Inferior parietal cortex (tissue), 1 donor: ENCODE measurements at regions not wholly inside any gene's neighbourhood (a gene's known extent, or its start where the extent isn't known, plus 50 kb on each side); places are given as distances from the start of the nearest gene placed in this dataset.
A peak's percentile ranks its signal among the peaks of the same experiment; 100 is the strongest.

Experiments used
- DNase-seq: peaks from one replicate; pipeline ENCODE4 v3.0.0-alpha.2; 2016; ENCODE audit errors: extremely low spot score

- no peak for DNase-seq
Measured at GRCh38 chr10:129102906-129103693, 363.9 kb upstream of the MGMT start.

DNA sequence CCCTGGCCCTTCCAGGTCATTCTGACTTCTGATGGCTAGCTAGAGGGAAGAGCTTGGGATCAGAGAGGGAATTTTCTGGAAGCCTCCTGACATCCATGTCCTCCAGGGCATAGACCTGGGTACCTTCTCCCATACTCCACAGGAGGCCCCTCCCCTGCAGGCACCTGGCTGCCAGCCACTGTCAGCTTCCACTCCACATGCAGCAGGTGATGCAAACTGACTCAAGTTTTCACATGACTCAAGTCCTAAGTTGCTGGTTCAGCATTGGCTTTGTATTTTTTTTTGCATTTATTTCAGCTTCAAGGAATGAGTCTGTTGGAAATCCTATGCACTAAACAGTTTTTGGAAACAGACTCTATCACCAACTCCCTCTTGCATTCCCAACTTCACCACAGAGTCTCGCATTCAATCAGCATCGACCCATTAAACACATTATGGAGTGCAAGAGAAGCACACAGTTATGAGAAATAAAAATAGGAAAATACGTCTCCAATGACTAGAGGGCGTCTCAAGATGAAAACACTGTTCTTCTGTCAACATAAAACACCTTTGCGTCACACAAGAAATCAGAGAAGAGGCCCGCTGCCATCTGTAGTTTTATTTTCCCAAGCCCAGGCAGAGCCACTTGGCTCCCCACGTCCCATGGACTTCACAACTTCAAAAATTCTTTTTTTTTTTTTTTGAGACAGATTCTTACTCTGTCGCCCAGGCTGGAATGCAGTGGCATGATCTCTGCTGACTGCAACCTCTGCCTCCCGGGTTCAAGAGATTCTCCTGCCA lies 362.6 kb upstream of the MGMT start:
- DNase-seq, result no peak

- no peak for DNase-seq
Measured at GRCh38 chr10:129105266-129105665, 361.8 kb upstream of the MGMT start.

DNA sequence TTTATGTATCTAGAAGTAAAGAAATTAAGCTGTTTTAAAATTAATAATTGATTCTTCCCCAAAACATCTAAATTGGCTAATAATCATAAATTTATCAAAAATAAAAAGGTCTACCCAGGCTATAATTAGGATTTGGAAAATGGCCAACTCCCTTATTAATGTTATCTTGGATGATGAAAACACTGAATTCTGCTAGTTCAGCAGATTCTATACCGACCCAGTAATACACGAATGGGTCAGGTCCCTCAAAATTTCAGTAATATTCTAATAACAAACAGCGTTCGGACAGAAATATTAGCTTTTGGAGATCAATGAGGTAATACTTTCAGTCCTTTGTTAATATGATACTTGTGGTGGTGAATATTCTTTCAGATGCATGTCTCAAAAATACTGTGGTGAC lies 360.7 kb upstream of the MGMT start:
- DNase-seq, result no peak

- DNase-seq, result no peak
Measured at GRCh38 chr10:129107525-129107924, 359.5 kb upstream of the MGMT start.

- DNase-seq, result no peak
Measured at GRCh38 chr10:129108378-129108777, 358.7 kb upstream of the MGMT start.

GRCh38 chr10:129108994-129109393 lies 358.0 kb upstream of the MGMT start:
- DNase-seq, result no peak

GRCh38 chr10:129110780-129111179 lies 356.3 kb upstream of the MGMT start:
- DNase-seq, result no peak

DNA sequence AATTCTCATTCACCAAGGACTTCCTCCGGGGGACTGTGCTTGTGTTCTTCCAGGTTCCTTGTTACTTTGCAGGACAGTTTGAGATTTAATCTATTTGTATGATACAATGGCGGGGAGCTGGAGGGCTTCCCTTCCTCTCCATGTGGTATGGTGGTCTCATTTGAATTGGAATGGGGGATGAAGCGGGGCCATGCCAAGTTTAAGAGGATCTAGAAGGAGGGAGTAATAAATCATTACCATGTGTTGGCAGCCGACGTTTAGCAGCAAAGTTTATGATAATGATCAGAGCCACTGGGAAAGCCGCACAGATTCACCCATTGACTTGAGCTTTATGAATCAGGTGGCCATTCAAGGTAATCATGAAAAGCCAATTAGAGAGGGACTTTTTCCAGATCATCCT lies 355.1 kb upstream of the MGMT start:
- DNase-seq, result no peak

GRCh38 chr10:129114588-129114987 lies 352.5 kb upstream of the MGMT start:
- no peak for DNase-seq

DNA sequence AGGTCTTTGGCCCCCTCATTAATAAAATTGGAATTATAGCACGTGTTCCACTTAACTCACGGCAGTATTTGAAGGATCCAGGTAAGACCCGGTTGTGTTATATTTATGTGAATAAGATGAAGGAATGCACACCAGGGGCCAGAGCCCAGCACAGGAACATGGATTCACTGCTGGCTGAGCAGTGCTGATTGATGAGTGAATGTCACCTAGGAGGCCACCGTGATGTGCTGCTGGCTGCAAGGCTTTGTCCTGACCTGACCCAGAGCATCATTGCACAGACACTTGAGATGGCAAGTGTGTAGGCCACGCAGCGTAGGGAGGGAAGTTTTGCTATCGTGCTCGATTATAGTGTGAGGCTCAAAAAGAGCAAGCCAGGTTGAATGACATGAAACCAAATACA lies 350.7 kb upstream of the MGMT start:
- no peak for DNase-seq

DNA sequence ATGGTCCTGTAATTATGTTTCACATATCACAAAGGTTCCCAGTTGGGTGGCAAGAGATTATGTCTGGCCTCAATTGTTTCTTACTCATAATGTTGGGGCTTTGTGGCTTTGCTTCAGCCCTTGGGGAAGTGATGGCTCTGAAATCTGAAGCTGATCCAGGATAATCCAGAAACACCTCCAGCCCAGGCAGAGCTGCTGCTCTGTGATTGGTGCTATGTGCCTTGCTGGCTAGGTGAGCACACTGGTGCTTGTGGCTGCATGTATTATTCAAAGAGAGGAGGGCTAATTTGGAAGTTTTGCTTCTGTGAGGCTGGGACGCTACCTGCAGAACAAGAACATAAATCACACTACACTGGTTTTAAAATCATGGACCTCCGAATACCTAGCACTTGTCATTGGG lies 346.6 kb upstream of the MGMT start:
- no peak for DNase-seq

DNA sequence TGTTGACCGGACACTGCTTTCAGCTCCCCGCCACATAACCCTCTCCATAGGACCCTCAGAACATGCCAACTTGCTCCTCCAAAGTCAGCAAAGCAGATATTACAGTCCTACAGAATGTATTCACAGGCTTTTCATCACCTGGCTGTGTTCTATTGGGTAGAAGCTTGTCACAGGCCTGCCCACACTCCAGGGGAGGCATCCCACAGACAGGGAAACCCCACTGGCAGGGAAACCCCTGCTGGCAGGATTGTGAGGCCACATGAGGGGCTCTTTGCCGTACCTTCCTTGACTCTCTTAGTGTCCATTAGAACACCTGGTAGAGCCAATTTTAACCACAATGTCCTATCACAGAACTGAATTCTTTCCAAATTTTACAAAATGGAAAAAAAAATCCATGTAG lies 344.2 kb upstream of the MGMT start:
- no peak for DNase-seq

- DNase-seq, result no peak
Measured at GRCh38 chr10:129123428-129123827, 343.6 kb upstream of the MGMT start.

DNA sequence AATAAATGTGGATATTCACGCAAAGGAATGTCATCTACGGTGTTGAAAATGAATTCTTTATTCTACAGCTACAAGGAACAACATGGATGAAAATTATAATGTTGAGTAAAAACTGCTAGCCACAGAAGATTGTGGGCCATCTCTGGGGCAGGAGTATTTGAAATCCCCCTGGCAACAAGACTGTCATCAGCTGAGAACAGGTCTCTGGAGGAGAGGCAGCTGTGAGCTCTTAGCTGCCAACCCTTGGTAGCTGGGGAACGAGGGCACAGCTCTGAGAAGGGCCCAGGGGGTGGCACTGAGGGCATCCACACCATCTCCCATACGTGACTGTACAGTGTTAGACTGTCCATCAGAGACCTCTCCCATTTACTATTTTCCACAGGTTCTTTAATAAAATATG lies 340.1 kb upstream of the MGMT start:
- no peak for DNase-seq

DNA sequence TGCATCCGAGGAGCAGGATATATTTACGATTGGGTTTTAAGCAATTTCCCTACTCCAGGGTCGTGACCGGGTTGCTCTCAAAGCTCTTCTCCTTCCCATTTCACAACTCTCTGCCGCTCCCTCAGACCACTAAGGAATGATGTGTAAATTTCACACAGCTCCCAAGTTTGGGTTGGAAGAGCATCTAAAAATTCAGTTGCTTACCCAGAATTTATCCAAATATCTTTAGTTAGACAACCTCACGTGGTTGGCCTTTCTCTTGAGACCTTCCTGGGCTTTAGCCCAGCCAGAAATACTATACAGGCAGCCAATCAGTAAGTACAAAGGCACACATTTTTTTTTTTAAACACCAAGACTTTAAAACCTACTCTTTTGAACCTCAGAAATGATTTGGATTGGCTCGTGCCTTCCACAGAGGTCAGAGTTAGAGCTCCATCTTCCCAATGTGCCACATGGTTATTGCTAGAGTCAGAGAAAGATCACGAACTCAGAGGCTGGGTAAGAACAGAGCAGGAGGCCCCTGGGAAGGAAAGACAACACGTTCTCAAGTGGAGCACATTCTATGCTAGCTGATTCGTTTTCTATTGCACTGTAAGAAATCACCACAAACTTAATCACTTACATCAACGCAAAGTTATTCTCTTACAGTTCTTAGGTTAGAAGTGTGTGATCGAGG lies 335.4 kb upstream of the MGMT start:
- no peak for DNase-seq

- no peak for DNase-seq
Measured at GRCh38 chr10:129133856-129134255, 333.2 kb upstream of the MGMT start.

DNA sequence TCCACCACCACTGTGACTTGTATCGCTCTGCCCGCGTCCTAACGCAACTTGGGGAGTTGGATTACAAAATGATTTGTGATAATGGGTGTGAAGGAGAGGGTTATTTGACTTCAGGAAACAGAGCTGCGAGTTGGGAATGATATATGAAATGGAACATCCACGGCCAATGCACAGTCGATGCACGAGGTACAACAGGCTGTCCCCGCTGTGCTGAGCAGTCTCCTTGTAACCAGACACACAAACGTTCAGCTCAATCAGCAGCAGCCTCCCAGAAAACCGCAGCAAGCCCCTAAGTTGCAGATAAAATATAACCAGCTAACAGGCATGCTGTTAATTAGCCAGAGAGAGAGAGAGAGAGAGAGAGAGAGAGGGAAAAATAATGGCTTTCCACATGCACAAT lies 332.7 kb upstream of the MGMT start:
- no peak for DNase-seq

DNA sequence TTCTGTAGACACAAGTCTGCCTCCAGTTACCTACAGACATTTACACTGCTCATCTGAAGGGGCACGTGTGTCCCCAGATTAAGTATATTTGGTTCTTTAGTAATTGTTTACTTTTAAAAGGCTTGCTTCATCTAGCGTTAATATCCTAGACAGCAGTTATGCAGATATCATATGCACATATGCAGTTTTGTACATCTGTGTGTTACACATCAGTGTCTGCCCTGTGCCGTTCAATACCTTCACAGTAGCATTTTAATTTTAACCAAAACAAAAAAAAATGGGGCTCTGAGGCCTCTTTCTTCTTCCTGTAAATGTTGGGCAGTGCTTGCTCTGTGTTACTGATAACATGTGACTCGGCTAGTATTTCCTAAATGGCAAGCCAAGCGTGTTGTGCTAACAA lies 331.4 kb upstream of the MGMT start:
- DNase-seq, result no peak

DNA sequence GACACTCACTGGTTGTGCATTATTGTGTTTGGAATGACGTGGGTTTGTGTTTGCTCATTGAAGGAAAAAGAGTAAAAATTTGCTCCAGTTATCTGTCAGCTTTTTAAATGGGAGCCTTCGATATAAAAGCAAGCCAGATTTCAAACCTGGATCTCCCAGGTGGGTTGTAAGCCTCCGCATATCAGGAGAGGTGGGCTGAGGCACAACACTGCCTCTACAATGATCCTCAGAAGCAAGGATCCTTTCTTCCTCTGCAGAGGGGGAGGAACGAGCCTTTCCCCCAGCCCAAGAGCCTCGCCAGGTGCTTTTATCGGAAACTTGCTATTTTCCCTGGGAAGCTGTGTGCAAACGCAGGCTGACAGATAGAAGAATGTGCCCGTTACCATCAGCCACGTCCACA lies 331.0 kb upstream of the MGMT start:
- no peak for DNase-seq

GRCh38 chr10:129136951-129137350 lies 330.1 kb upstream of the MGMT start:
- DNase-seq, result no peak

DNA sequence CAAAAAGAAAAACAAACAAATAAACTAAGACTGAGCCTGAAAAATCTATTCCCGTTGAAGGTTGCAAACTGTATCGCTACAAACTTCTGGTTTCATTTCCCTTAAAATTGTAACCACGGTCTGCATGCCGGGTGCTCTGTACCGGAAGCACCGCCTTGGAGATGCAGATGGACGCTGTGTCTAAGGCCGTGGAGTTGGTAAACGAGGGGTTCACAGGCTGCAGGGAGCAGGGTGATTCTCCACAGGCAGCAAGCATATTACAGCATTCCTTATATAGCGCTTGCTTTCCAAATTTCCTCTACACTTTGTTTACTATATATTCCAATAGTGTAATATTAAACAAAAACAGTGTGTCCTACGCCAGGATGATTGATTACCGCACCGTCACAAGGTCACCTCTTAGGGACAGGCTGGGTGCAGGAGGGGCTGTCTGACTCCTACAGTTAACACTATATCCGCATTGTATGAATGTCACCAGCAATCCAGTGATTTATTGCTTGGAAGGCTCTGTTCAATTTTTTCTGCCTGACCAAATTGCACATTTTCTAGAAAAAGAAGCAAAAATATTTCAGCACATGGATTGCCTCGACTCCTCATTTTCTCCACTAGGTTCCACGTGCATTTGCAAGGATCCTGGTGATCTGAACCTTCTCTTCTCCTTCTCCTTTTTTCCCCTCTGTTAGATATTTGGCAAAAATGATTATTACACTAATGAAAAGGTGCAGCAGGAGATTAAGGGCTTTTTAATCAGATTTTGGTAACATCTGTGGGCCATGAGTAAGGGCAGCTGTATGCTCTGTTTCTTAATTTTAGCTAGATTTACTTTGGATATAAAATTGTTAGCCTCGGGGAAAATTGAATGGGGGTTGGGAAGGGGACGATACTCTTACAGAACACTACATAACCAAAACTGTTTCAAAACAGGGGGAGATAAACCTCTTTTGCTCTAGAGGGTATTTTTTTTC lies 325.8 kb upstream of the MGMT start:
- peak; percentile 7 for DNase-seq
